Upper lobe of left lung (tissue), 4 donors: ENCODE measurements at regions not wholly inside any gene's neighbourhood (a gene's known extent, or its start where the extent isn't known, plus 50 kb on each side); places are given as distances from the start of the nearest gene placed in this dataset.

Experiments used
- POLR2A ChIP-seq, 4 donors: fragments of 450-650 bp; IDR thresholded peaks; one replicate each; pipeline ENCODE4 v1.5.1; 2016 to 2017; ENCODE audit warnings: antibody characterized with exemption in 4 of 4, mild to moderate bottlenecking in 2 of 4
- TF ChIP-seq, protein P1 (sequence below), 6 experiments: fragments of 450-650 bp in 4 of 6; fragments of 200-600 bp in 2 of 6; sonication (generic) in 2 of 6; IDR thresholded peaks; one replicate each; pipeline ENCODE4 v1.5.1; 2016 to 2019; ENCODE audit warnings: antibody characterized with exemption in 6 of 6

DNA sequence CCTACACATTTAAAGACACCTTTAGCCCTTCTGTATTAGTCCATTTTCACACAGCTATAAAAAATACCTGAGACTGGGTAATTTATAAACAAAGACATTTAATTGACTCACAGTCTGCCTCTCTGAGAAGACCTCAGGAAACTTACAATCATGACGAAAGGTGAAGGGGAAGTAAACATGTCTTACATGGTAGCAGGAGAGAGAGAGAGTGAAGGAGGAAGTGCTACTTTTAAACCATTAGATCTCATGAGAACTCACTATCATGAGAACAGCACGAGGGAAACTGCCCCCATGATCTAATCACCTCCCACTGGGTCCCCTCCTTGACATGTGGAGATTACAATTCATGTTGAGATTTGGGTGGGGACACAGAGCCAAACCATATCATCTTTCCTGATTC, 946.6 kb downstream of the SLC4A3 start:
- TF ChIP-seq, protein P1, sequence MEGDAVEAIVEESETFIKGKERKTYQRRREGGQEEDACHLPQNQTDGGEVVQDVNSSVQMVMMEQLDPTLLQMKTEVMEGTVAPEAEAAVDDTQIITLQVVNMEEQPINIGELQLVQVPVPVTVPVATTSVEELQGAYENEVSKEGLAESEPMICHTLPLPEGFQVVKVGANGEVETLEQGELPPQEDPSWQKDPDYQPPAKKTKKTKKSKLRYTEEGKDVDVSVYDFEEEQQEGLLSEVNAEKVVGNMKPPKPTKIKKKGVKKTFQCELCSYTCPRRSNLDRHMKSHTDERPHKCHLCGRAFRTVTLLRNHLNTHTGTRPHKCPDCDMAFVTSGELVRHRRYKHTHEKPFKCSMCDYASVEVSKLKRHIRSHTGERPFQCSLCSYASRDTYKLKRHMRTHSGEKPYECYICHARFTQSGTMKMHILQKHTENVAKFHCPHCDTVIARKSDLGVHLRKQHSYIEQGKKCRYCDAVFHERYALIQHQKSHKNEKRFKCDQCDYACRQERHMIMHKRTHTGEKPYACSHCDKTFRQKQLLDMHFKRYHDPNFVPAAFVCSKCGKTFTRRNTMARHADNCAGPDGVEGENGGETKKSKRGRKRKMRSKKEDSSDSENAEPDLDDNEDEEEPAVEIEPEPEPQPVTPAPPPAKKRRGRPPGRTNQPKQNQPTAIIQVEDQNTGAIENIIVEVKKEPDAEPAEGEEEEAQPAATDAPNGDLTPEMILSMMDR (IDR thresholded peaks at IDR 0.05) = no peak
- TF ChIP-seq POLR2A (IDR thresholded peaks at IDR 0.05) = no peak
